Fibroblast of lung (primary cell): ENCODE measurements at regions not wholly inside any gene's neighbourhood (a gene's known extent, or its start where the extent isn't known, plus 50 kb on each side); places are given as distances from the start of the nearest gene placed in this dataset.

ENCODE experiments used
- DNase-seq, 2 donors: peaks; one replicate each; pipeline versions ENCODE4 v3.0.0 to v3.0.0-alpha.2; 2010; ENCODE audit warnings: low read depth in 2 of 2
- H2AFZ ChIP-seq: 2 replicates; pipeline ENCODE4 v1.5.1; 2012; ENCODE audit warnings: low read length, control low read depth, inconsistent platforms
- H3K27ac ChIP-seq: 2 replicates; pipeline ENCODE4 v1.5.1; 2011; ENCODE audit warnings: low read length, control low read depth; ENCODE audit not compliant: insufficient read depth
- H3K27me3 ChIP-seq: 2 replicates; pipeline ENCODE4 v1.5.1; 2011; ENCODE audit warnings: mild to moderate bottlenecking, low read length; ENCODE audit not compliant: control insufficient read depth, insufficient read depth
- H3K36me3 ChIP-seq: 2 replicates; pipeline ENCODE4 v1.5.1; 2011; ENCODE audit warnings: low read length; ENCODE audit not compliant: control insufficient read depth, insufficient read depth
- H3K4me1 ChIP-seq: 2 replicates; pipeline ENCODE4 v1.5.1; 2011; ENCODE audit warnings: low read length; ENCODE audit not compliant: control insufficient read depth, insufficient read depth; ENCODE audit errors: extremely low read depth
- H3K4me2 ChIP-seq: 2 replicates; pipeline ENCODE4 v1.5.1; 2011; ENCODE audit warnings: low read length, control low read depth; ENCODE audit not compliant: insufficient read depth; ENCODE audit errors: extremely low read depth
- H3K4me3 ChIP-seq, 4 experiments: fragments of 200-600 bp in 1 of 4; sonication (generic) in 1 of 4; replicated peaks in 1 of 4; 2 replicates each; pipeline ENCODE4 v1.5.1; 2011 to 2016; ENCODE audit warnings: low read length in 4 of 4, low read depth in 3 of 4, mild to moderate bottlenecking in 3 of 4, control low read depth in 2 of 4, inconsistent platforms in 1 of 4, mixed read lengths in 1 of 4; ENCODE audit not compliant: insufficient read depth in 1 of 4; ENCODE audit errors: control extremely low read depth in 1 of 4
- H3K79me2 ChIP-seq: 2 replicates; pipeline ENCODE4 v1.5.1; 2012; ENCODE audit warnings: mild to moderate bottlenecking, low read length, inconsistent platforms; ENCODE audit not compliant: control insufficient read depth, insufficient read depth
- H3K9ac ChIP-seq: 2 replicates; pipeline ENCODE4 v1.5.1; 2011; ENCODE audit warnings: mild to moderate bottlenecking, low read length, control low read depth; ENCODE audit not compliant: insufficient read depth
- H3K9me3 ChIP-seq: 2 replicates; pipeline ENCODE4 v1.5.1; 2012; ENCODE audit warnings: low read depth, low read length; ENCODE audit not compliant: control insufficient read depth, insufficient read depth
- H4K20me1 ChIP-seq: 2 replicates; pipeline ENCODE4 v1.5.1; 2011; ENCODE audit warnings: low read length; ENCODE audit not compliant: control insufficient read depth, insufficient read depth; ENCODE audit errors: extremely low read depth
- EZH2 ChIP-seq: IDR thresholded peaks from 2 replicates; pipeline ENCODE4 v1.5.1; 2012; ENCODE audit warnings: low read length, control low read depth, mild to moderate bottlenecking; ENCODE audit errors: missing control alignments
- TF ChIP-seq, protein P1 (sequence below), 2 donors: IDR thresholded peaks in 1 of 2; conservative IDR thresholded peaks in 1 of 2; 1 replicate in 1 of 2; 2 replicates in 1 of 2; pipeline ENCODE4 v1.5.1; 2011 to 2012; ENCODE audit warnings: low read length in 2 of 2, control low read depth in 1 of 2, inconsistent platforms in 1 of 2, low read depth in 1 of 2, mild to moderate bottlenecking in 1 of 2

DNA sequence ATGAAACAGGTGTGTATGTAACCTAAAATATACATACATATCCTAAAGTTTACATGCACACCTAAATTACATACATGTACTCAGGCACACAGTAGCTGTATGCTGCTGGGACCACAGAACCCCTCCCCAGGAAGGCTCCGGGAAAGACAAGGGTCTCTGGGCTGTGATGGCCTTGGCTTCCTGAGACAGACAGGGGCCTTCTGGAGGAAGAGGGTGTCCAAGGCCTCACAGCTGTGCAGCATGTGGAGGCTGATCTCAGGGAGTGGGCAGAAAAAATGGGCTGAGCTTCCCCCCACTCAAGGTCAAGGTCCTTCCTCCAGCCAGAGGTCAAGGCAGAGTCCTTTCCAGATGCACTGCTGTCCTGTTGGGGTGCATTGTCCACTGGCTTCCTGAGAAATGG, 129.1 kb upstream of the THBS2 start:
- H3K4me2 ChIP-seq = no peak overlapping the region
- no peaks in the 10 kb centered on the region for H4K20me1 ChIP-seq
- H3K4me3 ChIP-seq = no peak overlapping the region
- no peak overlapping the region for H3K27ac ChIP-seq
- H3K27me3 ChIP-seq = no peaks in the 10 kb centered on the region
- H3K9ac ChIP-seq = no peak overlapping the region
- H3K79me2 ChIP-seq = no peaks in the 10 kb centered on the region
- DNase-seq = no peak
- H2AFZ ChIP-seq = no peak overlapping the region
- no peaks in the 10 kb centered on the region for H3K9me3 ChIP-seq
- TF ChIP-seq EZH2 = no peak
- TF ChIP-seq, protein P1, sequence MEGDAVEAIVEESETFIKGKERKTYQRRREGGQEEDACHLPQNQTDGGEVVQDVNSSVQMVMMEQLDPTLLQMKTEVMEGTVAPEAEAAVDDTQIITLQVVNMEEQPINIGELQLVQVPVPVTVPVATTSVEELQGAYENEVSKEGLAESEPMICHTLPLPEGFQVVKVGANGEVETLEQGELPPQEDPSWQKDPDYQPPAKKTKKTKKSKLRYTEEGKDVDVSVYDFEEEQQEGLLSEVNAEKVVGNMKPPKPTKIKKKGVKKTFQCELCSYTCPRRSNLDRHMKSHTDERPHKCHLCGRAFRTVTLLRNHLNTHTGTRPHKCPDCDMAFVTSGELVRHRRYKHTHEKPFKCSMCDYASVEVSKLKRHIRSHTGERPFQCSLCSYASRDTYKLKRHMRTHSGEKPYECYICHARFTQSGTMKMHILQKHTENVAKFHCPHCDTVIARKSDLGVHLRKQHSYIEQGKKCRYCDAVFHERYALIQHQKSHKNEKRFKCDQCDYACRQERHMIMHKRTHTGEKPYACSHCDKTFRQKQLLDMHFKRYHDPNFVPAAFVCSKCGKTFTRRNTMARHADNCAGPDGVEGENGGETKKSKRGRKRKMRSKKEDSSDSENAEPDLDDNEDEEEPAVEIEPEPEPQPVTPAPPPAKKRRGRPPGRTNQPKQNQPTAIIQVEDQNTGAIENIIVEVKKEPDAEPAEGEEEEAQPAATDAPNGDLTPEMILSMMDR (conservative IDR thresholded peaks at IDR 0.05 in 1 of 2, IDR thresholded peaks at IDR 0.05 in 1 of 2; ENCODE audit: low read depth in 1 of 2, low read length in 2 of 2) = no peak
- no peaks in the 10 kb centered on the region for H3K36me3 ChIP-seq
- no peaks in the 10 kb centered on the region for H3K4me1 ChIP-seq

DNA sequence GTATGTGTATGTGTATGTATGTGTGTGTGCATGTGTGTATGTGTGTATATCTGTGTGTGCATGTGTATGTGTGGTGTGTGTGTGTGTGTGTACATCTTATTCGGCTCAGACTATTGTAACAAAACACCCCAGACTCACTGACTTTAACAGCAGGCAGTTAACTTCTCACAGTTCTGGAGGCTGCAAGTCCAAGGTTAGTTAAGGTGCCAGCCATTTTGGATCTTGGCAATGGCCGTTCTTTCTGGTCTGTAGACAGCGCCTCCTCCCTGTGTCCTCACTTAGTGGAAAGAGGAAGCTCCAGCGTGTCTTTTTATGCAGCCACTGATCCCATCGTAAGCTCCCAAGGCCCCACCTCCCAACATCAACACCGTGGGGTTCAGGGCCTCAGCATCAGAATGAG, 128.3 kb upstream of the THBS2 start:
- Histone ChIP-seq H3K4me3 (no peak overlapping the region), H3K27ac (no peak overlapping the region), H3K4me1 (no peaks in the 10 kb centered on the region), H3K79me2 (no peaks in the 10 kb centered on the region), H3K9ac (no peak overlapping the region), H2AFZ (no peak overlapping the region), H3K9me3 (no peaks in the 10 kb centered on the region), H4K20me1 (no peaks in the 10 kb centered on the region), H3K4me2 (no peak overlapping the region), H3K36me3 (no peaks in the 10 kb centered on the region), H3K27me3 (no peaks in the 10 kb centered on the region)
- DNase-seq = no peak
- no peak for TF ChIP-seq EZH2
- TF ChIP-seq, protein P1 (conservative IDR thresholded peaks at IDR 0.05 in 1 of 2, IDR thresholded peaks at IDR 0.05 in 1 of 2; ENCODE audit: low read depth in 1 of 2, low read length in 2 of 2) = no peak

DNA sequence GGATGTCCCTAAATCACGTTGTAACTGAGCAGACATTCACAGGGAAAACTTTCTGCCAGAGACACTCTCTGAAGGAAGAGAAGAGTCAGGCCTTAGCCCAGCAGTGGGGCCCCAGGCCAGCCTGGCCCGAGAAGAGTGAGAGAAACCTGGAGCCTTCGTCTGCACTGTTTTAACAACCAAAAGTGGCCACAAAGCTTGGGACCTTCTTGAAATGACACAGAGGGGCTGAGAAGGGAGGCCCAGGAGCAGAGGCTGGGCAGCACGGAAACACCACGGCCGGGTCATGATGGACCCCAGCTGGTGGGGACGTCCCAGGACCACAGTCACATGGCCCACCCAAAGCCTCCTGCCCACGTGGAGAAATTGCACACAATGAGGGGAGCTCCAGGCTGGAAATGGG, 126.8 kb upstream of the THBS2 start:
- H3K9me3 ChIP-seq = no peaks in the 10 kb centered on the region
- no peaks in the 10 kb centered on the region for H3K79me2 ChIP-seq
- no peaks in the 10 kb centered on the region for H3K36me3 ChIP-seq
- TF ChIP-seq, protein P1 (conservative IDR thresholded peaks at IDR 0.05 in 1 of 2, IDR thresholded peaks at IDR 0.05 in 1 of 2; ENCODE audit: low read depth in 1 of 2, low read length in 2 of 2) = no peak
- TF ChIP-seq EZH2 = no peak
- no peak overlapping the region for H3K4me3 ChIP-seq
- H3K4me2 ChIP-seq = no peak overlapping the region
- no peaks in the 10 kb centered on the region for H4K20me1 ChIP-seq
- H3K9ac ChIP-seq = no peak overlapping the region
- no peak overlapping the region for H2AFZ ChIP-seq
- H3K4me1 ChIP-seq = no peaks in the 10 kb centered on the region
- no peak overlapping the region for H3K27ac ChIP-seq
- DNase-seq = no peak
- no peaks in the 10 kb centered on the region for H3K27me3 ChIP-seq
